Liver (tissue), 8 donors: ENCODE measurements at regions not wholly inside any gene's neighbourhood (a gene's known extent, or its start where the extent isn't known, plus 50 kb on each side); places are given as distances from the start of the nearest gene placed in this dataset.
A peak's percentile ranks its signal among the peaks of the same experiment; 100 is the strongest.

Experiments
- DNase-seq: peaks from one replicate; pipeline ENCODE4 v3.0.0-alpha.2; 2017; ENCODE audit warnings: low spot score
- H3K27ac ChIP-seq, 2 donors: one replicate each; pipeline ENCODE4 v1.7.0; 2013; ENCODE audit warnings: inconsistent platforms in 2 of 2, low read length in 2 of 2, control low read depth in 1 of 2, low read depth in 1 of 2, mild to moderate bottlenecking in 1 of 2
- H3K27me3 ChIP-seq, 4 donors: one replicate each; pipeline versions ENCODE4 v1.6.1 to v1.7.0; 2013; ENCODE audit warnings: low read length in 3 of 4, inconsistent platforms in 1 of 4, mild to moderate bottlenecking in 1 of 4, moderate library complexity in 1 of 4; ENCODE audit not compliant: control insufficient read depth in 4 of 4, insufficient read depth in 4 of 4
- H3K36me3 ChIP-seq, 4 donors: one replicate each; pipeline versions ENCODE4 v1.6.1 to v1.7.0; 2013; ENCODE audit warnings: low read length in 3 of 4, mild to moderate bottlenecking in 3 of 4, low read depth in 1 of 4, moderate library complexity in 1 of 4; ENCODE audit not compliant: control insufficient read depth in 4 of 4, insufficient read depth in 3 of 4
- H3K4me1 ChIP-seq, 4 donors: one replicate each; pipeline versions ENCODE4 v1.6.1 to v1.7.0; 2013; ENCODE audit warnings: low read length in 3 of 4, mild to moderate bottlenecking in 3 of 4, moderate library complexity in 1 of 4; ENCODE audit not compliant: control insufficient read depth in 4 of 4, insufficient read depth in 4 of 4
- H3K4me3 ChIP-seq, 3 donors: one replicate each; pipeline versions ENCODE4 v1.6.1 to v1.7.0; 2013; ENCODE audit warnings: low read length in 3 of 3, control low read depth in 1 of 3, low read depth in 1 of 3, mild to moderate bottlenecking in 1 of 3
- H3K9ac ChIP-seq, 2 donors: one replicate each; pipeline ENCODE4 v1.7.0; 2013; ENCODE audit warnings: low read length in 2 of 2, mild to moderate bottlenecking in 2 of 2, moderate library complexity in 2 of 2, control low read depth in 1 of 2, low read depth in 1 of 2
- H3K9me3 ChIP-seq, 4 donors: one replicate each; pipeline versions ENCODE4 v1.6.1 to v1.7.0; 2013; ENCODE audit warnings: low read length in 3 of 4; ENCODE audit not compliant: control insufficient read depth in 4 of 4
- EGR1 ChIP-seq, 2 donors: IDR thresholded peaks; 2 replicates each; pipeline ENCODE4 v1.6.1; 2016 to 2018; ENCODE audit warnings: antibody characterized with exemption in 2 of 2, low read depth in 2 of 2
- FOXA1 ChIP-seq: IDR thresholded peaks from 2 replicates; pipeline ENCODE4 v1.6.1; 2016; ENCODE audit warnings: antibody characterized with exemption
- FOXA2 ChIP-seq: IDR thresholded peaks from 2 replicates; pipeline ENCODE4 v1.6.1; 2016; ENCODE audit warnings: antibody characterized with exemption
- GABPA ChIP-seq, 2 donors: IDR thresholded peaks in 1 of 2; conservative IDR thresholded peaks in 1 of 2; 2 replicates each; pipeline ENCODE4 v1.6.1; 2016; ENCODE audit warnings: antibody characterized with exemption in 2 of 2, mild to moderate bottlenecking in 1 of 2, moderate library complexity in 1 of 2
- HNF4A ChIP-seq, 2 donors: conservative IDR thresholded peaks; 2 replicates each; pipeline ENCODE4 v1.6.1; 2016; ENCODE audit warnings: antibody characterized with exemption in 2 of 2, mild to moderate bottlenecking in 2 of 2
- HNF4G ChIP-seq: IDR thresholded peaks from 2 replicates; pipeline ENCODE4 v1.6.1; 2016; ENCODE audit warnings: antibody characterized with exemption
- JUND ChIP-seq, 2 donors: IDR thresholded peaks; 2 replicates each; pipeline ENCODE4 v1.6.1; 2016; ENCODE audit warnings: antibody characterized with exemption in 2 of 2
- NR2F2 ChIP-seq: IDR thresholded peaks from 2 replicates; pipeline ENCODE4 v1.6.1; 2016; ENCODE audit warnings: antibody characterized with exemption
- RAD21 ChIP-seq, 2 donors: IDR thresholded peaks; 2 replicates each; pipeline ENCODE4 v1.6.1; 2016; ENCODE audit warnings: antibody characterized with exemption in 2 of 2, mild to moderate bottlenecking in 2 of 2
- RXRA ChIP-seq, 2 donors: IDR thresholded peaks; 2 replicates each; pipeline ENCODE4 v1.6.1; 2017 to 2018; ENCODE audit warnings: antibody characterized with exemption in 2 of 2, mild to moderate bottlenecking in 1 of 2
- SP1 ChIP-seq: IDR thresholded peaks from 2 replicates; pipeline ENCODE4 v1.6.1; 2018; ENCODE audit warnings: antibody characterized with exemption, mild to moderate bottlenecking
- TAF1 ChIP-seq: conservative IDR thresholded peaks from 2 replicates; pipeline ENCODE4 v1.6.1; 2016; ENCODE audit warnings: antibody characterized with exemption, mild to moderate bottlenecking
- YY1 ChIP-seq: IDR thresholded peaks from 2 replicates; pipeline ENCODE4 v1.6.1; 2016; ENCODE audit warnings: antibody characterized with exemption, mild to moderate bottlenecking
- WGBS: extraction: QIAGEN DNeasy Blood & Tissue Kit; methylation state at CpG from one replicate; pipeline ENCODE4 v1.1.7; 2013; 5-methylcytosine and 5-hydroxymethylcytosine counted together
- TF ChIP-seq, protein P1 (sequence below): IDR thresholded peaks from 2 replicates; pipeline ENCODE4 v1.6.1; 2016; ENCODE audit warnings: antibody characterized with exemption
- TF ChIP-seq, protein P2 (sequence below): fragments of 150-350 bp; IDR thresholded peaks from 2 replicates; pipeline ENCODE4 v1.5.1; 2017; ENCODE audit warnings: improper control_type of control experiment, low read depth, low read length; ENCODE audit not compliant: missing input control
- TF ChIP-seq, protein P3 (sequence below): IDR thresholded peaks from 2 replicates; pipeline ENCODE4 v1.6.1; 2016; ENCODE audit warnings: antibody characterized with exemption
- TF ChIP-seq, protein P4 (sequence below): IDR thresholded peaks from 2 replicates; pipeline ENCODE4 v1.6.1; 2016; ENCODE audit warnings: antibody characterized with exemption, mild to moderate bottlenecking
- TF ChIP-seq, protein P5 (sequence below): IDR thresholded peaks from 2 replicates; pipeline ENCODE4 v1.6.1; 2016; ENCODE audit warnings: antibody characterized with exemption
- donor health status: healthy.
- donor health status: healthy.
- donor health status: healthy.
- donor health status: healthy.
- donor health status: healthy.

DNA sequence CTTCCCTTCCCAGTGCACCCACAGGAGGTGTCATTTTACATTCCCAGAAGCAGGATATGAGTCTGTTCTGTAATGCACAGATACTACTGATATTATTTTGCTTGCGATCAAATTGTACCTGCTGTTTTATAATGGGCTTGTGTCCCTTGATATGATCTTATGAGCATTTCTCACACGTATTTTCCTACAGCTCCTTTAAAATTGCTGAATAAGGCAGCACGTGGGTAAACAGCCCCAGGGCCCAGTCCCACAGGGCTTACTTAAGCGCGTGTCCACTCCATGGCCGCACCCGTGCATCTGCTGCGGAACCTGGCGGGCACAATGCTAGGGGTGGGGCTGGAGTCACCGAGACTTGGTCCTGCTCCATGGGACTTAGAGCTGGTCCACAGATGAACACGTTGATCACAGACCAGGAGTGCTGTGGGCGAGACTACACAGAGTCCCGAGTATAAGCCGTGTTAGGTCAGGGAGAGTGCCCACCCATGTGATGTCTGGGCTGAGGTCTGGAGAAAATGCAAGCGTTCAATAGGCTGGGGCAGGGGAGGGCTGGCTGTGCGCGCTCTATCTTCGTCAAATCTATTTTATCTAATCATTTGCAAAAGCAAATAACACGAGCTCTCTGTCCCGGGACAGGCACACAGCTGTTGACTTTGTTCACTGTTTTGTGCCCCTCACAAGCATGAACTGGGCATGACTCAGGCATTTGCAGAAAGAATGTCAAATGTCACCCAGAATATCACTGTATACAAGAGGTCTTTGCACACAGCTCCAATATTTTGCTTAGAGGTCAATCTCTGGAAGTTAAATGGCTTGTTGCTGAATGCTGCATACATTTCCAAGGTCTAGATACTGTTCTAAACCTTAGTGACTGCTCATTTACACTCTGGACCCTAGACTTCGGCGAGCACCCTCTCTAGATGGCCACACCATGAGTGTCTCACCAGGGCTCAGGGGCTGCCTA is 119.3 kb downstream of the CRYAA start:
- peak overlapping the region in 1 of 2 donors; percentile 81 for H3K9ac ChIP-seq
- H3K36me3 ChIP-seq, result no peaks in the 10 kb centered on the region
- H3K9me3 ChIP-seq, result no peaks in the 10 kb centered on the region
- no peaks in the 10 kb centered on the region for H3K27me3 ChIP-seq
- no peak for DNase-seq
- peaks cover 0 to 14% (median 9%) of the 10 kb centered on the region in 4 donors for H3K4me1 ChIP-seq
- WGBS, result 41% methylated on average over 22 of the region's 22 CpGs
- H3K4me3 ChIP-seq, result no peak overlapping the region
- peak overlapping the region; percentile 9 to 45 for H3K27ac ChIP-seq
- peak; percentile 92 for TF ChIP-seq FOXA2
- peak; percentile 89 for TF ChIP-seq FOXA1
- no peak for TF ChIP-seq HNF4G
- TF ChIP-seq, protein P1, sequence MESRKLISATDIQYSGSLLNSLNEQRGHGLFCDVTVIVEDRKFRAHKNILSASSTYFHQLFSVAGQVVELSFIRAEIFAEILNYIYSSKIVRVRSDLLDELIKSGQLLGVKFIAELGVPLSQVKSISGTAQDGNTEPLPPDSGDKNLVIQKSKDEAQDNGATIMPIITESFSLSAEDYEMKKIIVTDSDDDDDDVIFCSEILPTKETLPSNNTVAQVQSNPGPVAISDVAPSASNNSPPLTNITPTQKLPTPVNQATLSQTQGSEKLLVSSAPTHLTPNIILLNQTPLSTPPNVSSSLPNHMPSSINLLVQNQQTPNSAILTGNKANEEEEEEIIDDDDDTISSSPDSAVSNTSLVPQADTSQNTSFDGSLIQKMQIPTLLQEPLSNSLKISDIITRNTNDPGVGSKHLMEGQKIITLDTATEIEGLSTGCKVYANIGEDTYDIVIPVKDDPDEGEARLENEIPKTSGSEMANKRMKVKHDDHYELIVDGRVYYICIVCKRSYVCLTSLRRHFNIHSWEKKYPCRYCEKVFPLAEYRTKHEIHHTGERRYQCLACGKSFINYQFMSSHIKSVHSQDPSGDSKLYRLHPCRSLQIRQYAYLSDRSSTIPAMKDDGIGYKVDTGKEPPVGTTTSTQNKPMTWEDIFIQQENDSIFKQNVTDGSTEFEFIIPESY, result peak; percentile 78
- peak in 1 of 2 donors; percentile 35 for TF ChIP-seq EGR1 (IDR thresholded peaks at IDR 0.05; ENCODE audit: low read depth in 2 of 2)
- no peak for TF ChIP-seq TAF1
- peak; percentile 25 to 27 for TF ChIP-seq RAD21 (IDR thresholded peaks at IDR 0.05)
- TF ChIP-seq RXRA (IDR thresholded peaks at IDR 0.05), result peak; percentile 50 to 92
- peak; percentile 38 for TF ChIP-seq JUND (IDR thresholded peaks at IDR 0.05)
- TF ChIP-seq, protein P2, sequence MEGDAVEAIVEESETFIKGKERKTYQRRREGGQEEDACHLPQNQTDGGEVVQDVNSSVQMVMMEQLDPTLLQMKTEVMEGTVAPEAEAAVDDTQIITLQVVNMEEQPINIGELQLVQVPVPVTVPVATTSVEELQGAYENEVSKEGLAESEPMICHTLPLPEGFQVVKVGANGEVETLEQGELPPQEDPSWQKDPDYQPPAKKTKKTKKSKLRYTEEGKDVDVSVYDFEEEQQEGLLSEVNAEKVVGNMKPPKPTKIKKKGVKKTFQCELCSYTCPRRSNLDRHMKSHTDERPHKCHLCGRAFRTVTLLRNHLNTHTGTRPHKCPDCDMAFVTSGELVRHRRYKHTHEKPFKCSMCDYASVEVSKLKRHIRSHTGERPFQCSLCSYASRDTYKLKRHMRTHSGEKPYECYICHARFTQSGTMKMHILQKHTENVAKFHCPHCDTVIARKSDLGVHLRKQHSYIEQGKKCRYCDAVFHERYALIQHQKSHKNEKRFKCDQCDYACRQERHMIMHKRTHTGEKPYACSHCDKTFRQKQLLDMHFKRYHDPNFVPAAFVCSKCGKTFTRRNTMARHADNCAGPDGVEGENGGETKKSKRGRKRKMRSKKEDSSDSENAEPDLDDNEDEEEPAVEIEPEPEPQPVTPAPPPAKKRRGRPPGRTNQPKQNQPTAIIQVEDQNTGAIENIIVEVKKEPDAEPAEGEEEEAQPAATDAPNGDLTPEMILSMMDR, result no peak
- TF ChIP-seq YY1, result peak; percentile 68
- peak; percentile 55 to 73 for TF ChIP-seq HNF4A (conservative IDR thresholded peaks at IDR 0.05)
- TF ChIP-seq, protein P3, sequence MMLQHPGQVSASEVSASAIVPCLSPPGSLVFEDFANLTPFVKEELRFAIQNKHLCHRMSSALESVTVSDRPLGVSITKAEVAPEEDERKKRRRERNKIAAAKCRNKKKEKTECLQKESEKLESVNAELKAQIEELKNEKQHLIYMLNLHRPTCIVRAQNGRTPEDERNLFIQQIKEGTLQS, result no peak
- TF ChIP-seq, protein P4, sequence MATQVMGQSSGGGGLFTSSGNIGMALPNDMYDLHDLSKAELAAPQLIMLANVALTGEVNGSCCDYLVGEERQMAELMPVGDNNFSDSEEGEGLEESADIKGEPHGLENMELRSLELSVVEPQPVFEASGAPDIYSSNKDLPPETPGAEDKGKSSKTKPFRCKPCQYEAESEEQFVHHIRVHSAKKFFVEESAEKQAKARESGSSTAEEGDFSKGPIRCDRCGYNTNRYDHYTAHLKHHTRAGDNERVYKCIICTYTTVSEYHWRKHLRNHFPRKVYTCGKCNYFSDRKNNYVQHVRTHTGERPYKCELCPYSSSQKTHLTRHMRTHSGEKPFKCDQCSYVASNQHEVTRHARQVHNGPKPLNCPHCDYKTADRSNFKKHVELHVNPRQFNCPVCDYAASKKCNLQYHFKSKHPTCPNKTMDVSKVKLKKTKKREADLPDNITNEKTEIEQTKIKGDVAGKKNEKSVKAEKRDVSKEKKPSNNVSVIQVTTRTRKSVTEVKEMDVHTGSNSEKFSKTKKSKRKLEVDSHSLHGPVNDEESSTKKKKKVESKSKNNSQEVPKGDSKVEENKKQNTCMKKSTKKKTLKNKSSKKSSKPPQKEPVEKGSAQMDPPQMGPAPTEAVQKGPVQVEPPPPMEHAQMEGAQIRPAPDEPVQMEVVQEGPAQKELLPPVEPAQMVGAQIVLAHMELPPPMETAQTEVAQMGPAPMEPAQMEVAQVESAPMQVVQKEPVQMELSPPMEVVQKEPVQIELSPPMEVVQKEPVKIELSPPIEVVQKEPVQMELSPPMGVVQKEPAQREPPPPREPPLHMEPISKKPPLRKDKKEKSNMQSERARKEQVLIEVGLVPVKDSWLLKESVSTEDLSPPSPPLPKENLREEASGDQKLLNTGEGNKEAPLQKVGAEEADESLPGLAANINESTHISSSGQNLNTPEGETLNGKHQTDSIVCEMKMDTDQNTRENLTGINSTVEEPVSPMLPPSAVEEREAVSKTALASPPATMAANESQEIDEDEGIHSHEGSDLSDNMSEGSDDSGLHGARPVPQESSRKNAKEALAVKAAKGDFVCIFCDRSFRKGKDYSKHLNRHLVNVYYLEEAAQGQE, result peak; percentile 64
- TF ChIP-seq GABPA (IDR thresholded peaks at IDR 0.05 in 1 of 2, conservative IDR thresholded peaks at IDR 0.05 in 1 of 2), result no peak
- TF ChIP-seq, protein P5, sequence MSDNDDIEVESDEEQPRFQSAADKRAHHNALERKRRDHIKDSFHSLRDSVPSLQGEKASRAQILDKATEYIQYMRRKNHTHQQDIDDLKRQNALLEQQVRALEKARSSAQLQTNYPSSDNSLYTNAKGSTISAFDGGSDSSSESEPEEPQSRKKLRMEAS, result peak; percentile 78
- TF ChIP-seq NR2F2, result no peak
- peak; percentile 64 for TF ChIP-seq SP1
